GM12878 (cell line): ENCODE measurements at regions not wholly inside any gene's neighbourhood (a gene's known extent, or its start where the extent isn't known, plus 50 kb on each side); places are given as distances from the start of the nearest gene placed in this dataset.

Source experiments
- CTCF ChIP-seq, 3 experiments: IDR thresholded peaks in 2 of 3; conservative IDR thresholded peaks in 1 of 3; 2 replicates each; pipeline ENCODE4 v1.5.1; 2011; ENCODE audit warnings: low read depth in 3 of 3, low read length in 3 of 3, mild to moderate bottlenecking in 3 of 3, control low read depth in 2 of 3, moderate library complexity in 2 of 3, inconsistent platforms in 1 of 3, mixed read lengths in 1 of 3; ENCODE audit not compliant: control insufficient read depth in 2 of 3, insufficient read depth in 1 of 3; ENCODE audit errors: extremely low read depth in 1 of 3
- HDGF ChIP-seq: fragments of 450-650 bp; IDR thresholded peaks from 2 replicates; pipeline ENCODE4 v1.6.1; 2016; ENCODE audit warnings: antibody characterized with exemption
- MXI1 ChIP-seq: fragments of 150-350 bp; IDR thresholded peaks from 2 replicates; pipeline ENCODE4 v1.6.1; 2011; ENCODE audit warnings: low read depth, mild to moderate bottlenecking, inconsistent platforms, low read length, improper control_type of control experiment
- NR2F1 ChIP-seq: fragments of 450-650 bp; conservative IDR thresholded peaks from 2 replicates; pipeline ENCODE4 v1.6.1; 2017; ENCODE audit warnings: mild to moderate bottlenecking
- RAD21 ChIP-seq: IDR thresholded peaks from 2 replicates; pipeline ENCODE4 v1.6.1; 2011; ENCODE audit warnings: mild to moderate bottlenecking, low read depth, low read length, moderate library complexity; ENCODE audit not compliant: insufficient read depth
- RBBP5 ChIP-seq: fragments of 200-600 bp; sonication (generic); conservative IDR thresholded peaks from 2 replicates; pipeline ENCODE4 v1.6.1; 2016
- REST ChIP-seq: IDR thresholded peaks from 2 replicates; pipeline ENCODE4 v1.6.1; 2012; ENCODE audit warnings: mild to moderate bottlenecking, low read depth, low read length
- SMC3 ChIP-seq: IDR thresholded peaks from 2 replicates; pipeline ENCODE4 v1.6.1; 2011; ENCODE audit warnings: low read length, improper control_type of control experiment, borderline replicate concordance
- SP1 ChIP-seq: IDR thresholded peaks from one replicate; pipeline ENCODE4 v1.6.1; 2011; ENCODE audit warnings: low read depth, low read length
- TBL1XR1 ChIP-seq: IDR thresholded peaks from 2 replicates; pipeline ENCODE4 v1.6.1; 2012; ENCODE audit warnings: low read depth, low read length, improper control_type of control experiment
- ZNF207 ChIP-seq: fragments of 450-650 bp; IDR thresholded peaks from 2 replicates; pipeline ENCODE4 v1.6.1; 2014; ENCODE audit warnings: antibody characterized with exemption, mild to moderate bottlenecking, borderline replicate concordance
- ZNF687 ChIP-seq: fragments of 450-650 bp; IDR thresholded peaks from 2 replicates; pipeline ENCODE4 v1.6.1; 2017; ENCODE audit warnings: mild to moderate bottlenecking, moderate library complexity

- TF ChIP-seq CTCF (IDR thresholded peaks at IDR 0.05 in 2 of 3, conservative IDR thresholded peaks at IDR 0.05 in 1 of 3; ENCODE audit: control insufficient read depth in 2 of 3, extremely low read depth in 1 of 3, insufficient read depth in 1 of 3, low read depth in 3 of 3, low read length in 3 of 3) (no peak), RAD21 (no peak), ZNF207 (no peak), REST (no peak), RBBP5 (no peak), TBL1XR1 (no peak), HDGF (no peak), NR2F1 (no peak), SMC3 (no peak), MXI1 (no peak), ZNF687 (no peak), SP1 (no peak)
Observed at GRCh38 chr11:70707821-70708220, 309.5 kb downstream of the CTTN start.
